ENCODE measurements at regions not wholly inside any gene's neighbourhood (a gene's known extent, or its start where the extent isn't known, plus 50 kb on each side); places are given as distances from the start of the nearest gene placed in this dataset.

DNA sequence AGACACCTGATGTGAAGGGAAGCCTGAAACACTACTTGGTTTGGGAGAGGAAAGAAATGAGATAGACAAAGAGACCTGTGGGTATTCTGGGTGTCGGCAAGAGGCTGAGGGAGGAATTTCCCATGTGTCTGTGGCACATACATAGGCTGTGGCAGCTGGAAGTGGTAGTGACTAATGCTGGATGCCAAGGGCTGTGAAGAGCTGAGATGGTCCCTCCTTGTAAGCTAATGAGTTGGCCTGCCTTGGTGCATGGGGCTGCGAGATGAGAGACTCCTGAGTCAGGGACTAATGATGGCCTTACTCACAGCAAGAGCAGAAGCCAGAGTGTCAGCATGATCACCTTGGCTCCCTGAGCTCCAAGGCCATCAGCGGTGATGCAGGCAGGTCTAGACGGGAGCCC is 119.0 kb upstream of the EEPD1 start:
- TF ChIP-seq EP300 (IDR thresholded peaks at IDR 0.05; ENCODE audit: borderline replicate concordance in 1 of 2, low read depth in 1 of 2, low read length in 1 of 2) (no peak; a peak in 1 of 4 replicates), FOXM1 (IDR thresholded peaks at IDR 0.05; ENCODE audit: low read depth) (no peak), TCF12 (IDR thresholded peaks at IDR 0.05) (peak; percentile 66; the same call in 1 of the 2 replicates), SIN3A (IDR thresholded peaks at IDR 0.05; ENCODE audit: borderline replicate concordance, low read depth, low read length) (no peak), CHD2 (IDR thresholded peaks at IDR 0.05; ENCODE audit: low read length, partially characterized antibody) (no peak)
- TF ChIP-seq, protein P1, sequence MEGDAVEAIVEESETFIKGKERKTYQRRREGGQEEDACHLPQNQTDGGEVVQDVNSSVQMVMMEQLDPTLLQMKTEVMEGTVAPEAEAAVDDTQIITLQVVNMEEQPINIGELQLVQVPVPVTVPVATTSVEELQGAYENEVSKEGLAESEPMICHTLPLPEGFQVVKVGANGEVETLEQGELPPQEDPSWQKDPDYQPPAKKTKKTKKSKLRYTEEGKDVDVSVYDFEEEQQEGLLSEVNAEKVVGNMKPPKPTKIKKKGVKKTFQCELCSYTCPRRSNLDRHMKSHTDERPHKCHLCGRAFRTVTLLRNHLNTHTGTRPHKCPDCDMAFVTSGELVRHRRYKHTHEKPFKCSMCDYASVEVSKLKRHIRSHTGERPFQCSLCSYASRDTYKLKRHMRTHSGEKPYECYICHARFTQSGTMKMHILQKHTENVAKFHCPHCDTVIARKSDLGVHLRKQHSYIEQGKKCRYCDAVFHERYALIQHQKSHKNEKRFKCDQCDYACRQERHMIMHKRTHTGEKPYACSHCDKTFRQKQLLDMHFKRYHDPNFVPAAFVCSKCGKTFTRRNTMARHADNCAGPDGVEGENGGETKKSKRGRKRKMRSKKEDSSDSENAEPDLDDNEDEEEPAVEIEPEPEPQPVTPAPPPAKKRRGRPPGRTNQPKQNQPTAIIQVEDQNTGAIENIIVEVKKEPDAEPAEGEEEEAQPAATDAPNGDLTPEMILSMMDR (IDR thresholded peaks at IDR 0.05), result no peak
- TF ChIP-seq, protein P2, sequence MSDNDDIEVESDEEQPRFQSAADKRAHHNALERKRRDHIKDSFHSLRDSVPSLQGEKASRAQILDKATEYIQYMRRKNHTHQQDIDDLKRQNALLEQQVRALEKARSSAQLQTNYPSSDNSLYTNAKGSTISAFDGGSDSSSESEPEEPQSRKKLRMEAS (IDR thresholded peaks at IDR 0.05; ENCODE audit: low read depth), result peak; percentile 93
- TF ChIP-seq, protein P3, sequence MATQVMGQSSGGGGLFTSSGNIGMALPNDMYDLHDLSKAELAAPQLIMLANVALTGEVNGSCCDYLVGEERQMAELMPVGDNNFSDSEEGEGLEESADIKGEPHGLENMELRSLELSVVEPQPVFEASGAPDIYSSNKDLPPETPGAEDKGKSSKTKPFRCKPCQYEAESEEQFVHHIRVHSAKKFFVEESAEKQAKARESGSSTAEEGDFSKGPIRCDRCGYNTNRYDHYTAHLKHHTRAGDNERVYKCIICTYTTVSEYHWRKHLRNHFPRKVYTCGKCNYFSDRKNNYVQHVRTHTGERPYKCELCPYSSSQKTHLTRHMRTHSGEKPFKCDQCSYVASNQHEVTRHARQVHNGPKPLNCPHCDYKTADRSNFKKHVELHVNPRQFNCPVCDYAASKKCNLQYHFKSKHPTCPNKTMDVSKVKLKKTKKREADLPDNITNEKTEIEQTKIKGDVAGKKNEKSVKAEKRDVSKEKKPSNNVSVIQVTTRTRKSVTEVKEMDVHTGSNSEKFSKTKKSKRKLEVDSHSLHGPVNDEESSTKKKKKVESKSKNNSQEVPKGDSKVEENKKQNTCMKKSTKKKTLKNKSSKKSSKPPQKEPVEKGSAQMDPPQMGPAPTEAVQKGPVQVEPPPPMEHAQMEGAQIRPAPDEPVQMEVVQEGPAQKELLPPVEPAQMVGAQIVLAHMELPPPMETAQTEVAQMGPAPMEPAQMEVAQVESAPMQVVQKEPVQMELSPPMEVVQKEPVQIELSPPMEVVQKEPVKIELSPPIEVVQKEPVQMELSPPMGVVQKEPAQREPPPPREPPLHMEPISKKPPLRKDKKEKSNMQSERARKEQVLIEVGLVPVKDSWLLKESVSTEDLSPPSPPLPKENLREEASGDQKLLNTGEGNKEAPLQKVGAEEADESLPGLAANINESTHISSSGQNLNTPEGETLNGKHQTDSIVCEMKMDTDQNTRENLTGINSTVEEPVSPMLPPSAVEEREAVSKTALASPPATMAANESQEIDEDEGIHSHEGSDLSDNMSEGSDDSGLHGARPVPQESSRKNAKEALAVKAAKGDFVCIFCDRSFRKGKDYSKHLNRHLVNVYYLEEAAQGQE (IDR thresholded peaks at IDR 0.05; ENCODE audit: low read depth, low read length), result no peak

Measured in SK-N-SH (cell line).